Esophagus muscularis mucosa (tissue), 4 donors: ENCODE measurements at regions not wholly inside any gene's neighbourhood (a gene's known extent, or its start where the extent isn't known, plus 50 kb on each side); places are given as distances from the start of the nearest gene placed in this dataset.
A peak's percentile ranks its signal among the peaks of the same experiment; 100 is the strongest.

Source experiments
- DNase-seq: peaks from one replicate; pipeline ENCODE4 v3.0.0-alpha.2; 2017; ENCODE audit errors: extremely low spot score
- H3K27ac ChIP-seq, 4 donors: fragments of 200-600 bp; sonication (generic); replicated peaks in 1 of 4; 1 replicate in 3 of 4; 2 replicates in 1 of 4; pipeline ENCODE4 v1.5.1; 2016 to 2019; ENCODE audit warnings: mild to moderate bottlenecking in 1 of 4
- H3K27me3 ChIP-seq, 4 donors: fragments of 200-600 bp; sonication (generic); one replicate each; pipeline versions ENCODE4 v1.5.1 to v1.6.0; 2016 to 2019
- H3K36me3 ChIP-seq, 4 donors: fragments of 200-600 bp; sonication (generic); one replicate each; pipeline ENCODE4 v1.5.1; 2016 to 2019
- H3K4me1 ChIP-seq, 4 donors: fragments of 200-600 bp; sonication (generic); one replicate each; pipeline ENCODE4 v1.5.1; 2016 to 2019
- H3K4me3 ChIP-seq, 4 donors: fragments of 200-600 bp; sonication (generic); 1 replicate in 2 of 4; 2 replicates in 2 of 4; pipeline ENCODE4 v1.5.1; 2016 to 2019; ENCODE audit warnings: mild to moderate bottlenecking in 4 of 4, moderate library complexity in 1 of 4
- H3K9me3 ChIP-seq, 4 donors: fragments of 200-600 bp; sonication (generic); 1 replicate in 3 of 4; 2 replicates in 1 of 4; pipeline ENCODE4 v1.5.1; 2016 to 2019
- EP300 ChIP-seq: sonication (generic); formaldehyde crosslinking; IDR thresholded peaks from one replicate; pipeline ENCODE4 v1.6.1; 2017; ENCODE audit warnings: antibody characterized with exemption
- POLR2A ChIP-seq: fragments of 450-650 bp; IDR thresholded peaks from one replicate; pipeline ENCODE4 v1.6.1; 2017; ENCODE audit warnings: antibody characterized with exemption, moderate library complexity, mild to moderate bottlenecking, low read depth
- POLR2AphosphoS5 ChIP-seq, 2 donors: sonication (generic); formaldehyde crosslinking; IDR thresholded peaks; one replicate each; pipeline ENCODE4 v1.6.1; 2017; ENCODE audit warnings: antibody characterized with exemption in 2 of 2
- WGBS: methylation state at CpG from one replicate; pipeline ENCODE4 v1.1.5; 2018; 5-methylcytosine and 5-hydroxymethylcytosine counted together
- intact Hi-C: fragments of 100-400 bp; cut with DNase I; formaldehyde crosslinking; loops from one replicate; pipeline ENCODE4 v1.15.1; 2023
- TF ChIP-seq, protein P1 (sequence below), 3 experiments: fragments of 200-600 bp in 2 of 3; fragments of 450-650 bp in 1 of 3; sonication (generic) in 2 of 3; IDR thresholded peaks; one replicate each; pipeline ENCODE4 v1.5.1; 2017 to 2019; ENCODE audit warnings: antibody characterized with exemption in 3 of 3, mild to moderate bottlenecking in 2 of 3, moderate library complexity in 1 of 3

DNA sequence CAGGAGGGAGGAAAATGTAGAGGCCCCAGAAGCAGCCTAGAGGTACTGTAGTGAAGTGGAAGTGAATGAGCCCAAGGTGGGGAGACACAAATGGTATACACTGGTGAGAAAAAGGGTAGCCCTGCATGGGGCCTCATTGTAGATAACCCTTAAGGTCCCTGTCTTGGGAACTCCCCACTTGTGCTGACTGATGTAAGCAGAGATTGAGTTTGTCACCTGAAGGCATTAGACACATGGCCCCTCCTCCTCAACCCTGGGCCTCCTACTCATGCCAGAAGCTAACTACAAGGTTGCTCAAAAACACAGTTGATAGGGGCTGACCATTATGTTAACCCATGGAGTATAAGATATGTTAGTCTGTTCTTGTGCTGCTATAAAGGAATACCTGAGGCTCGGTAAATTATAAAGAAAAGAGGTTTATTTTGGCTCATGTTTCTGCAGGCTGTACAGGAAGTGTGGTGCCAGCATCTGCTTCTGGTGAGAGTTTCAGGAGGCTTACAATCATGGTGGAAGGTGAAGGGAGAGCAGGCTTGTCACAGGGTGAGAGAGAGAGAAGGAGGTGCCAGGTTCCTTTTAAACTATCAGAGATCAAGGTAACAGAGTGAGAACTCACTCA lies 84.6 kb upstream of the RNU6-1 start:
- intact Hi-C loops: no loop called here
- Histone ChIP-seq H3K4me1 (peaks cover 27 to 40% (median 34%) of the 10 kb centered on the region in 4 donors), H3K9me3 (no peaks in the 10 kb centered on the region), H3K36me3 (no peaks in the 10 kb centered on the region), H3K4me3 (no peak overlapping the region), H3K27me3 (no peaks in the 10 kb centered on the region), H3K27ac (no peak overlapping the region)
- 75% methylated on average over 1 of the region's 1 CpG for WGBS
- no peak for DNase-seq
- TF ChIP-seq POLR2A (no peak), EP300 (no peak), POLR2AphosphoS5 (IDR thresholded peaks at IDR 0.05) (no peak)
- TF ChIP-seq, protein P1, sequence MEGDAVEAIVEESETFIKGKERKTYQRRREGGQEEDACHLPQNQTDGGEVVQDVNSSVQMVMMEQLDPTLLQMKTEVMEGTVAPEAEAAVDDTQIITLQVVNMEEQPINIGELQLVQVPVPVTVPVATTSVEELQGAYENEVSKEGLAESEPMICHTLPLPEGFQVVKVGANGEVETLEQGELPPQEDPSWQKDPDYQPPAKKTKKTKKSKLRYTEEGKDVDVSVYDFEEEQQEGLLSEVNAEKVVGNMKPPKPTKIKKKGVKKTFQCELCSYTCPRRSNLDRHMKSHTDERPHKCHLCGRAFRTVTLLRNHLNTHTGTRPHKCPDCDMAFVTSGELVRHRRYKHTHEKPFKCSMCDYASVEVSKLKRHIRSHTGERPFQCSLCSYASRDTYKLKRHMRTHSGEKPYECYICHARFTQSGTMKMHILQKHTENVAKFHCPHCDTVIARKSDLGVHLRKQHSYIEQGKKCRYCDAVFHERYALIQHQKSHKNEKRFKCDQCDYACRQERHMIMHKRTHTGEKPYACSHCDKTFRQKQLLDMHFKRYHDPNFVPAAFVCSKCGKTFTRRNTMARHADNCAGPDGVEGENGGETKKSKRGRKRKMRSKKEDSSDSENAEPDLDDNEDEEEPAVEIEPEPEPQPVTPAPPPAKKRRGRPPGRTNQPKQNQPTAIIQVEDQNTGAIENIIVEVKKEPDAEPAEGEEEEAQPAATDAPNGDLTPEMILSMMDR (IDR thresholded peaks at IDR 0.05): no peak

DNA sequence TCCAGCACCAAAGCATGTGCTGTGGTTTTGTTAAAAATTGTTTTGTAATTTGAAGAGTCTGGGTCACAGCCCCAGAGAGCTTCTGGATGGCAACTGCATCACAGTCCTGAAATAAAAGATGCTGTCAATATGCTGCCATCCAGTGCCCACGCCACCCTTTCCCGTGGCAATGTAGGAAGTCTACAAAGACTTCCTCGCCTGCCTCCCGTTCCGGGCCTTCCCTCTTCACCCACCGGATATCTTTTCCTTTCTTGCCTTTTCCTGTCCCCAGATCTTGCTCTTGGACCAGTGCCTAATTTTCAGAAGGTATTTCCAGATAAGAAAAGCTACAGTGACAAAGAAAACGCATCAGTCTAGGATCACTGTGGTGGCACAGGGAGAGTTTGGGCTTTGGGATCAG lies 85.3 kb upstream of the RNU6-1 start:
- H3K27ac ChIP-seq: no peak overlapping the region
- DNase-seq: no peak

DNA sequence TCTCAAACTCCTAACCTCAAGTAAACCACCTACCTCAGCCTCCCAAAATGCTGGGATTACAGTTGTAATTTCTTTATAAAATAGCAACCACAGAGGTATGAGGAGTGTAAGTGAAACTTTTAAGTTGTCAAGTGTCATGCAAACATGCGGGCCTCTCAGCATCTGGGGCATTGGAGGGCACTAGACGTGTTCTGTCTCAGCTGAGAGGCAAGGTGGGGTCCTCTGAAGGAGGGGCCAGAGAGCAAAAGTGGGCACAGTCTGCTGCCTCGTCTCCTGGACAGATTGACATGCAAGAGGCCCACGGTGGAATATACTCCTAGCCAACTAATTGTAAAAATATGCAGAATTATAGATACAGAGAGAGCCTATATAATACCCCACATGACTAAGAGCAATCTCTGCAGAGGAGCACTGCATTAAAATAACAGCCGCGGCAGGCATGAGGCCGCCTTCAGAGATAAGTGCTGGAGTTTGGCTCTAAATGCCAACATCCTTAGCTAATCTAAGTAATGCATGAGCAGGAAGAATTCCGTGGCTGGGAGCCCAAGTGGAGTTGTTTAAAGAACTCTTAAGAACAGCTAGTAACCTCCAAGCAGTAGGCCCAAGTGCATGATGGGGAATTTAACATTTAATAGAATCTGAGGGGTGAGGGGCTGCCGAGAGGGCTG lies 87.8 kb upstream of the RNU6-1 start:
- 28% methylated on average over 9 of the region's 9 CpGs for WGBS
- no peaks in the 10 kb centered on the region for H3K36me3 ChIP-seq
- no peaks in the 10 kb centered on the region for H3K27me3 ChIP-seq
- H3K27ac ChIP-seq: peak overlapping the region; percentile 66 to 77 (median 75)
- no peaks in the 10 kb centered on the region for H3K9me3 ChIP-seq
- H3K4me1 ChIP-seq: peaks cover 27 to 53% (median 38%) of the 10 kb centered on the region in 4 donors
- H3K4me3 ChIP-seq: no peak overlapping the region
- intact Hi-C loops: no loop called here
- peak; percentile 93 for DNase-seq
- TF ChIP-seq, protein P1 (IDR thresholded peaks at IDR 0.05): no peak
- peak in 1 of 2 donors; percentile 51 for TF ChIP-seq POLR2AphosphoS5 (IDR thresholded peaks at IDR 0.05)

More for the DNA sequence above, 85.3 kb upstream of the RNU6-1 start:
- 84% methylated on average over 7 of the region's 7 CpGs for WGBS
- intact Hi-C loops: no loop called here
- H3K36me3 ChIP-seq: no peaks in the 10 kb centered on the region
- H3K4me3 ChIP-seq: no peak overlapping the region
- no peak for TF ChIP-seq POLR2A
- TF ChIP-seq, protein P1 (IDR thresholded peaks at IDR 0.05): no peak
- TF ChIP-seq EP300: no peak
- TF ChIP-seq POLR2AphosphoS5 (IDR thresholded peaks at IDR 0.05): no peak
- peaks cover 27 to 44% (median 38%) of the 10 kb centered on the region in 4 donors for H3K4me1 ChIP-seq
- no peaks in the 10 kb centered on the region for H3K9me3 ChIP-seq
- H3K27me3 ChIP-seq: no peaks in the 10 kb centered on the region

DNA sequence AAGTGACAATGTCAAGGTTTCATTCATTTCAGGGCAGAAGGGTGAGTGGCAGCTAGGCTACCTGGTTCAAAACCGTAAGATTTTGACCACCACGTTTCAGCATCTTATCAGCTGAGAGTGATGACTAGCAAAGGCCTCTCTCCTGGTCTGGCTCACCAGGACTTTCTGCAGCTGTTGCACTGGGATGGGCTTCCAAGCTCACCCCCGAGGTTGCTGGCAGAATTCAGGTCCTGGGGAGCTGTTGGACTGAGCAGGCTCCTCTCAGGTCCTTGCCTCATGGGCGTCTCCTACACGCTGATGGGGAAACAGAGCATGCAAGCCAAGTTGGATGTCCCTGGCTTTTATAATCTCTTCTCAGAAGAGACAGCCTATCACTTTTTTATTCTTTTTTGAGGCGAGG lies 88.8 kb upstream of the RNU6-1 start:
- H3K27me3 ChIP-seq: no peaks in the 10 kb centered on the region
- no peak for DNase-seq
- TF ChIP-seq POLR2AphosphoS5 (IDR thresholded peaks at IDR 0.05) (no peak), POLR2A (no peak), EP300 (no peak)
- TF ChIP-seq, protein P1 (IDR thresholded peaks at IDR 0.05): no peak
- no peaks in the 10 kb centered on the region for H3K36me3 ChIP-seq
- peaks cover 27 to 53% (median 36%) of the 10 kb centered on the region in 4 donors for H3K4me1 ChIP-seq
- H3K27ac ChIP-seq: peak overlapping the region in 3 of 4 donors; percentile 52 to 76 (median 74)
- intact Hi-C loops: no loop called here
- H3K9me3 ChIP-seq: no peaks in the 10 kb centered on the region
- H3K4me3 ChIP-seq: no peak overlapping the region
- WGBS: 59% methylated on average over 5 of the region's 6 CpGs
